Suprapubic skin (tissue), 4 donors: ENCODE measurements at regions not wholly inside any gene's neighbourhood (a gene's known extent, or its start where the extent isn't known, plus 50 kb on each side); places are given as distances from the start of the nearest gene placed in this dataset.

Source experiments
- DNase-seq, 2 donors: peaks; one replicate each; pipeline ENCODE4 v3.0.0-alpha.2; 2019; ENCODE audit warnings: low spot score in 2 of 2
- H3K27ac ChIP-seq: fragments of 200-600 bp; sonication (generic); one replicate; pipeline ENCODE4 v1.5.1; 2019
- H3K27me3 ChIP-seq: fragments of 200-600 bp; sonication (generic); one replicate; pipeline ENCODE4 v1.5.1; 2019
- H3K36me3 ChIP-seq: fragments of 200-600 bp; sonication (generic); one replicate; pipeline ENCODE4 v1.5.1; 2019
- H3K4me1 ChIP-seq: fragments of 200-600 bp; sonication (generic); one replicate; pipeline ENCODE4 v1.5.1; 2019
- H3K4me3 ChIP-seq: fragments of 200-600 bp; sonication (generic); one replicate; pipeline ENCODE4 v1.5.1; 2019; ENCODE audit warnings: mild to moderate bottlenecking
- H3K9me3 ChIP-seq: fragments of 200-600 bp; sonication (generic); one replicate; pipeline ENCODE4 v1.5.1; 2019
- EP300 ChIP-seq: sonication (generic); formaldehyde crosslinking; IDR thresholded peaks from one replicate; pipeline ENCODE4 v1.6.1; 2017; ENCODE audit warnings: antibody characterized with exemption
- POLR2A ChIP-seq, 2 donors: fragments of 450-650 bp; IDR thresholded peaks; one replicate each; pipeline ENCODE4 v1.6.1; 2017; ENCODE audit warnings: antibody characterized with exemption in 2 of 2, mild to moderate bottlenecking in 2 of 2, moderate library complexity in 2 of 2
- POLR2AphosphoS5 ChIP-seq, 3 donors: sonication (generic); formaldehyde crosslinking; IDR thresholded peaks; one replicate each; pipeline ENCODE4 v1.6.1; 2017; ENCODE audit warnings: antibody characterized with exemption in 3 of 3
- WGBS: methylation state at CpG from one replicate; pipeline ENCODE4 v1.1.5; 2018; 5-methylcytosine and 5-hydroxymethylcytosine counted together
- TF ChIP-seq, protein P1 (sequence below), 2 donors: fragments of 200-600 bp in 1 of 2; fragments of 450-650 bp in 1 of 2; sonication (generic) in 1 of 2; IDR thresholded peaks; one replicate each; pipeline ENCODE4 v1.5.1; 2016 to 2019; ENCODE audit warnings: antibody characterized with exemption in 2 of 2, mild to moderate bottlenecking in 1 of 2, moderate library complexity in 1 of 2

DNA sequence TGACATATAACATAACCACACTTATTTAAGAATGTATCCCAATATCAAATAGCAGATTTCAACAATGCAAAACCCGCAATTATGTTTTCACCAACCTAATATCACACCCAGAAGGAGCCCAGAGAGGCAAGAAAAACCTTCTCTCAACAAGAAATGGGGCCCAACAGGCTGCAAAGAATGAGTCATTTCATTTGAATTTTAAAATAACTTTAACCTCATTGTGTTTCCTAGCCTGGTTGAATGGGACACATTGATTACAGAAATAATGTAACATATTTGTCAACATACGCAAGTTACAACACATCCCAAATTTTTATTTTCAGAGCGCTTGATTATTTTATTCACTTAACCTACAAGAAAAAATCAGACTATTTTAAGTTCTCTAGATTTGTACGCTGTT lies 365.1 kb upstream of the SLCO3A1 start:
- no peak for DNase-seq
- 62% methylated on average over 4 of the region's 4 CpGs for WGBS
- Histone ChIP-seq H3K9me3 (no peaks in the 10 kb centered on the region), H3K27ac (no peak overlapping the region), H3K36me3 (no peaks in the 10 kb centered on the region), H3K4me3 (no peak overlapping the region), H3K4me1 (no peaks in the 10 kb centered on the region), H3K27me3 (no peaks in the 10 kb centered on the region)
- TF ChIP-seq, protein P1, sequence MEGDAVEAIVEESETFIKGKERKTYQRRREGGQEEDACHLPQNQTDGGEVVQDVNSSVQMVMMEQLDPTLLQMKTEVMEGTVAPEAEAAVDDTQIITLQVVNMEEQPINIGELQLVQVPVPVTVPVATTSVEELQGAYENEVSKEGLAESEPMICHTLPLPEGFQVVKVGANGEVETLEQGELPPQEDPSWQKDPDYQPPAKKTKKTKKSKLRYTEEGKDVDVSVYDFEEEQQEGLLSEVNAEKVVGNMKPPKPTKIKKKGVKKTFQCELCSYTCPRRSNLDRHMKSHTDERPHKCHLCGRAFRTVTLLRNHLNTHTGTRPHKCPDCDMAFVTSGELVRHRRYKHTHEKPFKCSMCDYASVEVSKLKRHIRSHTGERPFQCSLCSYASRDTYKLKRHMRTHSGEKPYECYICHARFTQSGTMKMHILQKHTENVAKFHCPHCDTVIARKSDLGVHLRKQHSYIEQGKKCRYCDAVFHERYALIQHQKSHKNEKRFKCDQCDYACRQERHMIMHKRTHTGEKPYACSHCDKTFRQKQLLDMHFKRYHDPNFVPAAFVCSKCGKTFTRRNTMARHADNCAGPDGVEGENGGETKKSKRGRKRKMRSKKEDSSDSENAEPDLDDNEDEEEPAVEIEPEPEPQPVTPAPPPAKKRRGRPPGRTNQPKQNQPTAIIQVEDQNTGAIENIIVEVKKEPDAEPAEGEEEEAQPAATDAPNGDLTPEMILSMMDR (IDR thresholded peaks at IDR 0.05): no peak

DNA sequence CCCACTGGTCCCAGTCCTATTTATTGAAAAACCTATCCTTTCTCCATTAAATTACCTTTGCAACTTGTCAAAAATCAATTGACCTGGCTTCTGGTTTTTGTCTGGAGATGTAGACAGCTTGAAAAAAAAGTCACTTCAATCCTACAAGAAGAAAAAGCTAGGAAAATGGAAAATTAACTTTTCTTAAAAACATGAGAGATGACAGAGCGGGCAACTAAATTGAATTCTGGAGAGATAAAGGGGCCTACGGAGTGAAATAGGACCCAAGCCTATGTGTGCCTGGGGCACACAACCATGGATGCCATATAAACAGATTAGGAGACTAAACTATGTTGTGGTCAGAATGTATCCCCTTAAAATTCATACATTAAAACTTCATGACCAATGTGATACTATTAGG lies 363.3 kb upstream of the SLCO3A1 start:
- Histone ChIP-seq H3K4me1 (no peaks in the 10 kb centered on the region), H3K27ac (no peak overlapping the region), H3K9me3 (no peaks in the 10 kb centered on the region), H3K36me3 (no peaks in the 10 kb centered on the region), H3K4me3 (no peak overlapping the region), H3K27me3 (no peaks in the 10 kb centered on the region)
- 93% methylated on average over 2 of the region's 2 CpGs for WGBS
- no peak for DNase-seq
- no peak for TF ChIP-seq POLR2A (IDR thresholded peaks at IDR 0.05)

DNA sequence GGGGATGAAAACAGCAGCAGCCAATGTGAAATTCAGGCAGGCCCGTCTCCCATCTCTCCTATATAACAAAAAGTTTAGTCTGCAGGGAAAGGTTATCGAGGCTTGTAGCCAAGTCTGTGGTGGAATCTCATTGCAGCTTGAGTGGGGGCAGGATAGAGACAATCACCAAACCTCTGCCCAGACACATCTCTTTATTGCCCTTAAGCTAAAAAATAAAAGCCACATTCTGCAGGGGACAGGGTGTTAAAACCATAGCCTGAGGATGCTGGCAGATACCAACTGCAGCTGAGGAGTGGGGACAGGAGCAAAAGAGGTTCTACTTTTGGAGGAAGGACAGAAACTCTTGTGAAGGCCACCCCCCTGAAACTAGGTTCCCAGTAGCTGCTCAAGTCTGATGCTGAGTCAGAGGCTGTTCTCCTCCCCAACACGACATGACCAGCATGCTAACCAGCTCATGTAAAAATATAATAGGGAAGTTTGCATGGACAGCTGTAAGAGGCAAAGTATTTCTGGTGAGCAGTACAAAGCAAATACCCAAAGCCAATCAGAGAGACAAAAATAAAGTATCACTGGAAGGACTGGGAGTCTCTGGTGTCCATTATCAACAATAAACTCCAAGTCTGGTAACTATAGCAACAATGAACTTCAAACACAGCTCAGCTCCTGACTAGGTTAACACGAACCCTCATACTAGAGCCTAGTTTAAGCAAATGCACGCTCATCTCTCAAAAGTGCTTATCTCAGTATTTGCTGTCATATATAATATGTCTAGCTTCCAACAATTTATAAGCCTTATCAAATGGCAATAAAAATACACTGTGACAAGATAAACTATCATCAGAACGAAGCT lies 362.2 kb upstream of the SLCO3A1 start:
- no peaks in the 10 kb centered on the region for H3K36me3 ChIP-seq
- no peak overlapping the region for H3K4me3 ChIP-seq
- TF ChIP-seq POLR2AphosphoS5 (IDR thresholded peaks at IDR 0.05): no peak
- no peak for TF ChIP-seq POLR2A (IDR thresholded peaks at IDR 0.05)
- no peak for TF ChIP-seq EP300
- TF ChIP-seq, protein P1 (IDR thresholded peaks at IDR 0.05): no peak
- H3K4me1 ChIP-seq: no peaks in the 10 kb centered on the region
- DNase-seq: no peak
- 48% methylated on average over 6 of the region's 6 CpGs for WGBS
- H3K27me3 ChIP-seq: no peaks in the 10 kb centered on the region
- no peaks in the 10 kb centered on the region for H3K9me3 ChIP-seq
- H3K27ac ChIP-seq: no peak overlapping the region

DNA sequence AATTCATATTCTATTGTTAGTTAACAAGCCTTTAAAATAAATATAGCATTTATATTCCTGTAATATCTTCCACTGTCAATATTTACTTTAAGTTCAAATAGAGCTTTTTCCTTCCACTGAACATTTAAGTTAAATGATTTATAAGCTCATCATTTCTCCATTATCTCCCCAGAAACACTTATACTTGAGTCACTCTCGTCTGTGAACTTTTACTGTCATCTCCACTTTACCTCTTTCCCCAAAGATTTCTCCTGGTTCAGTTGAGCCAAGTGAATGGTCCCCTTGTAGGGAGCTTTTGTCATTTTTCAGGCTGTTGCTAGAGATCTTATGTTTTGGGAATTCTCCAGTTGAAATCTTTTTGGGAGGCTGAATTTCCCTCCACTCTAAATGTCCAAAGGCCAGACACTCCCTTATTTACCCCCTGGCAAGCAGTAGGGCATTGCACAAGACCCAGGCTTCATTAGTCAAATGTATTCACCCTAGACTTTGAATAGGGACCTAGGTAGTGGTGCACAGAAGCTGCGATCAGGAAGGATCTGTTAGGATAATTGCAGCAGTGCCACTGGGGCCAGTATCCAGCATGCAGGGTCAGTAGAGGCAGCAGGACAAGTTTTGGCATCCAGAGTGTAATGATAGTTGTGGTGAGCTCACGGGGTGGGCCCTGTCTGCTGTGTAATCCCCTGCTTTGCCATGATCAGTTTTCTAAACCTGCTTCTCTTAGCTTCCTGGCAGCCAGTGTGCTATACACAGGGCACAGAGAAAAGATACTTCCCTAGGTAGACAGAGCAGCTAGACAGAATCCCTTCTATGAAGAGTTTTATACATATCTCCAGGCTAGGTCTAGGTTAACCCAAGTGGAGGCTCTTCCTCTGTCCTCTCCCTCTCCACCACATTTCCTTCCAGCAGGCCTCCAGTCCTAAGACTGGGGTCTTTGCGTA lies 356.5 kb upstream of the SLCO3A1 start:
- Histone ChIP-seq H3K36me3 (no peaks in the 10 kb centered on the region), H3K4me1 (no peaks in the 10 kb centered on the region), H3K27ac (no peak overlapping the region), H3K27me3 (no peaks in the 10 kb centered on the region), H3K9me3 (no peaks in the 10 kb centered on the region), H3K4me3 (no peak overlapping the region)
- no peak for DNase-seq
- WGBS: 81% methylated on average over 4 of the region's 4 CpGs
- TF ChIP-seq POLR2AphosphoS5 (IDR thresholded peaks at IDR 0.05): no peak
- no peak for TF ChIP-seq POLR2A (IDR thresholded peaks at IDR 0.05)
- no peak for TF ChIP-seq EP300
- TF ChIP-seq, protein P1 (IDR thresholded peaks at IDR 0.05): no peak

DNA sequence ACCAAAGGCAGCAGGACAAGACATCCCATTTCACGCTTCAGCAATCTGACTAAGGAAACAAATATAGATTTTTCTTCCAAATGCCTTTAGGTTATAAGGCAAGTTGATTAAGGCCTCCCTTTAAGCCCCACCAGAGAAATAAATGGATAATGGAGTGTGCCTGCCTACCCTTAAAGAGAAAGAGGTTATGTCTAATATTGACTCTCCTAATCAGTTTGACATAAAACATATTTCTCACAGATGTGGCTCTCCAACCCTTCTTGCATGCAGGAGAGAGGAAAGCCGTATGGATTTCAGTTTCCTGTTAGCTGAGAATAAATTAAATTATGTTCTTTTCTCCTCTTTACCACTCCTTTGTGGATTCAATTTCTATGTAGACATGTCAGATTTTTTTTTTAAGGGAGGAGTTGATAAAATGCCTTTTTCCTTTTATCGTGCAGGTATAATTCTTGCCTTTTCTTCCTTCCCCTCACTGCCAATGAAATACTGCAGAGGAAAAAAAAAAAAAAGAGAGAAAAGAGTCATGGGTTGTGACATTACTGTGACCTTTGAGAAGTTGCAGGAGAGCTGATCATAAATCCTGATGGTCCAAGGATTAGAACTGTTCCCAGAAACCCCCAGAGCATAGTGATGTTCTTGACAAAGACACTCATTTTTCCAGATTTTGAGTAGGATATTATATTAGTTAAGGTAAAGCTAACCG lies 355.3 kb upstream of the SLCO3A1 start:
- no peak for TF ChIP-seq POLR2AphosphoS5 (IDR thresholded peaks at IDR 0.05)
- TF ChIP-seq EP300: no peak
- TF ChIP-seq, protein P1 (IDR thresholded peaks at IDR 0.05): no peak

More for the DNA sequence above, 355.3 kb upstream of the SLCO3A1 start:
- H3K4me1 ChIP-seq: no peaks in the 10 kb centered on the region
- DNase-seq: no peak
- no peak overlapping the region for H3K27ac ChIP-seq
- H3K4me3 ChIP-seq: no peak overlapping the region
- H3K27me3 ChIP-seq: no peaks in the 10 kb centered on the region
- no peaks in the 10 kb centered on the region for H3K9me3 ChIP-seq
- no peaks in the 10 kb centered on the region for H3K36me3 ChIP-seq
- WGBS: 84% methylated on average over 4 of the region's 4 CpGs
